Tibial nerve (tissue), 4 donors: ENCODE measurements at regions not wholly inside any gene's neighbourhood (a gene's known extent, or its start where the extent isn't known, plus 50 kb on each side); places are given as distances from the start of the nearest gene placed in this dataset.
"Not testable (repeated sequence)": the region's sequence is repeated elsewhere in the genome, so short reads cannot be mapped to it uniquely, and the experiment has no call there.

Experiments used
- EP300 ChIP-seq, 2 donors: sonication (generic); formaldehyde crosslinking; IDR thresholded peaks; one replicate each; pipeline ENCODE4 v1.6.1; 2017; ENCODE audit warnings: antibody characterized with exemption in 2 of 2, mild to moderate bottlenecking in 1 of 2
- TF ChIP-seq, protein P1 (sequence below), 5 experiments: fragments of 200-600 bp in 3 of 5; fragments of 450-650 bp in 2 of 5; sonication (generic) in 3 of 5; IDR thresholded peaks; one replicate each; pipeline ENCODE4 v1.5.1; 2016 to 2019; ENCODE audit warnings: antibody characterized with exemption in 5 of 5, mild to moderate bottlenecking in 3 of 5, moderate library complexity in 2 of 5

DNA sequence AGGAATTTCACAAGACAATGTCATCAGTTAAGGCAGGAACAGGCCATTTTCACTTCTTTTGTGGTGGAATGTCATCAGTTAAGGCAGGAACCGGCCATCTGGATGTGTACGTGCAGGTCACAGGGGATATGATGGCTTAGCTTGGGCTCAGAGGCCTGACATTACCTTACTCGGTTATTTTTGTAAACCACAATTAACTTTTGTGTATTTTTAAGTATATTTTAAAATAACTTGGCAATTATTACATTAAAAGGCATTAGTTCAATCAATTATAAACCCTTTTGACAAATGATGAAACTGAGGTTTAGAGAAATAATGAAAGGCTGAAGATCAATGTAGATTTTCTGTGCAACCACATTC, 801.3 kb upstream of the CDH10 start:
- TF ChIP-seq, protein P1, sequence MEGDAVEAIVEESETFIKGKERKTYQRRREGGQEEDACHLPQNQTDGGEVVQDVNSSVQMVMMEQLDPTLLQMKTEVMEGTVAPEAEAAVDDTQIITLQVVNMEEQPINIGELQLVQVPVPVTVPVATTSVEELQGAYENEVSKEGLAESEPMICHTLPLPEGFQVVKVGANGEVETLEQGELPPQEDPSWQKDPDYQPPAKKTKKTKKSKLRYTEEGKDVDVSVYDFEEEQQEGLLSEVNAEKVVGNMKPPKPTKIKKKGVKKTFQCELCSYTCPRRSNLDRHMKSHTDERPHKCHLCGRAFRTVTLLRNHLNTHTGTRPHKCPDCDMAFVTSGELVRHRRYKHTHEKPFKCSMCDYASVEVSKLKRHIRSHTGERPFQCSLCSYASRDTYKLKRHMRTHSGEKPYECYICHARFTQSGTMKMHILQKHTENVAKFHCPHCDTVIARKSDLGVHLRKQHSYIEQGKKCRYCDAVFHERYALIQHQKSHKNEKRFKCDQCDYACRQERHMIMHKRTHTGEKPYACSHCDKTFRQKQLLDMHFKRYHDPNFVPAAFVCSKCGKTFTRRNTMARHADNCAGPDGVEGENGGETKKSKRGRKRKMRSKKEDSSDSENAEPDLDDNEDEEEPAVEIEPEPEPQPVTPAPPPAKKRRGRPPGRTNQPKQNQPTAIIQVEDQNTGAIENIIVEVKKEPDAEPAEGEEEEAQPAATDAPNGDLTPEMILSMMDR (IDR thresholded peaks at IDR 0.05) = not testable (repeated sequence)
- TF ChIP-seq EP300 (IDR thresholded peaks at IDR 0.05) = not testable (repeated sequence)
